GM18861 (cell line): ENCODE measurements at regions not wholly inside any gene's neighbourhood (a gene's known extent, or its start where the extent isn't known, plus 50 kb on each side); places are given as distances from the start of the nearest gene placed in this dataset.
"Not testable (repeated sequence)": the region's sequence is repeated elsewhere in the genome, so short reads cannot be mapped to it uniquely, and the experiment has no call there.

ENCODE experiments used
- ATAC-seq: cut with Tn5 transposase; IDR thresholded peaks from one replicate; pipeline ENCODE4 v1.9.1; 2021; ENCODE audit not compliant: unreplicated experiment

- ATAC-seq, result no peak
Observed at GRCh38 chr1:95657248-95657647, 423.2 kb downstream of the RWDD3 start.

GRCh38 chr1:95659166-95659565 is 425.2 kb downstream of the RWDD3 start:
- no peak for ATAC-seq

GRCh38 chr1:95659588-95659987 is 425.6 kb downstream of the RWDD3 start:
- ATAC-seq, result no peak

GRCh38 chr1:95660736-95661135 is 426.7 kb downstream of the RWDD3 start:
- ATAC-seq, result no peak

GRCh38 chr1:95663530-95663929 is 429.5 kb downstream of the RWDD3 start:
- not testable (repeated sequence) for ATAC-seq

GRCh38 chr1:95668165-95668564 is 434.2 kb downstream of the RWDD3 start:
- ATAC-seq, result no peak

GRCh38 chr1:95669638-95670037 is 435.6 kb downstream of the RWDD3 start:
- ATAC-seq, result not testable (repeated sequence)

- ATAC-seq, result no peak
Observed at GRCh38 chr1:95671098-95671497, 437.1 kb downstream of the RWDD3 start.

- no peak for ATAC-seq
Observed at GRCh38 chr1:95679262-95679661, 445.3 kb downstream of the RWDD3 start.

GRCh38 chr1:95685081-95685480 is 451.1 kb downstream of the RWDD3 start:
- ATAC-seq, result no peak

GRCh38 chr1:95686217-95686616 is 452.2 kb downstream of the RWDD3 start:
- no peak for ATAC-seq

GRCh38 chr1:95699149-95699953 is 465.3 kb downstream of the RWDD3 start:
- ATAC-seq, result no peak

- ATAC-seq, result no peak
Observed at GRCh38 chr1:95701450-95702173, 467.6 kb downstream of the RWDD3 start.

- ATAC-seq, result no peak
Observed at GRCh38 chr1:95703046-95703445, 469.0 kb downstream of the RWDD3 start.

GRCh38 chr1:95716097-95716496 is 482.1 kb downstream of the RWDD3 start:
- no peak for ATAC-seq

GRCh38 chr1:95716550-95716949 is 482.5 kb downstream of the RWDD3 start:
- no peak for ATAC-seq

GRCh38 chr1:95723346-95723745 is 489.3 kb downstream of the RWDD3 start:
- no peak for ATAC-seq

- ATAC-seq, result no peak
Observed at GRCh38 chr1:95728841-95729240, 494.8 kb downstream of the RWDD3 start.

GRCh38 chr1:95730986-95731385 is 497.0 kb downstream of the RWDD3 start:
- no peak for ATAC-seq

- ATAC-seq, result no peak
Observed at GRCh38 chr1:95731466-95731865, 497.5 kb downstream of the RWDD3 start.

- no peak for ATAC-seq
Observed at GRCh38 chr1:95733031-95733430, 499.0 kb downstream of the RWDD3 start.

- no peak for ATAC-seq
Observed at GRCh38 chr1:95733671-95734070, 499.7 kb downstream of the RWDD3 start.
